Loucy (cell line): ENCODE measurements at regions not wholly inside any gene's neighbourhood (a gene's known extent, or its start where the extent isn't known, plus 50 kb on each side); places are given as distances from the start of the nearest gene placed in this dataset.

Source experiments
- H2AFZ ChIP-seq: fragments of 200-600 bp; sonication (generic); 2 replicates; pipeline ENCODE4 v1.6.0; 2016; ENCODE audit warnings: antibody characterized with exemption, mild to moderate bottlenecking, low read length, moderate library complexity
- H3F3A ChIP-seq: fragments of 200-600 bp; 2 replicates; pipeline ENCODE4 v1.6.0; 2016; ENCODE audit warnings: antibody characterized with exemption, low read depth, mild to moderate bottlenecking
- H3K27me3 ChIP-seq: fragments of 200-600 bp; sonication (generic); 2 replicates; pipeline ENCODE4 v1.6.1; 2014; ENCODE audit warnings: low read length, mild to moderate bottlenecking; ENCODE audit not compliant: insufficient read depth, poor library complexity, severe bottlenecking
- H3K36me3 ChIP-seq: fragments of 200-600 bp; sonication (generic); 2 replicates; pipeline ENCODE4 v1.6.1; 2016; ENCODE audit warnings: low read length; ENCODE audit not compliant: insufficient read depth
- H3K4me1 ChIP-seq: fragments of 200-600 bp; sonication (generic); 2 replicates; pipeline ENCODE4 v1.5.1; 2014; ENCODE audit warnings: low read length, mild to moderate bottlenecking; ENCODE audit not compliant: insufficient read depth, poor library complexity, severe bottlenecking
- H3K4me2 ChIP-seq: fragments of 200-600 bp; sonication (generic); 2 replicates; pipeline ENCODE4 v1.6.0; 2014; ENCODE audit warnings: antibody characterized with exemption, low read length, low read depth, mild to moderate bottlenecking; ENCODE audit not compliant: poor library complexity, severe bottlenecking
- H3K4me3 ChIP-seq: fragments of 200-600 bp; sonication (generic); 2 replicates; pipeline ENCODE4 v1.5.1; 2014; ENCODE audit warnings: low read length, mild to moderate bottlenecking, mixed read lengths; ENCODE audit not compliant: poor library complexity, severe bottlenecking
- H3K79me2 ChIP-seq: fragments of 200-600 bp; sonication (generic); 2 replicates; pipeline ENCODE4 v1.6.1; 2014; ENCODE audit warnings: low read length; ENCODE audit not compliant: insufficient read depth
- H3K9ac ChIP-seq: fragments of 200-600 bp; sonication (generic); 2 replicates; pipeline ENCODE4 v1.6.0; 2014; ENCODE audit warnings: mild to moderate bottlenecking, low read depth, low read length, moderate library complexity; ENCODE audit not compliant: poor library complexity, severe bottlenecking
- H3K9me2 ChIP-seq: fragments of 200-600 bp; sonication (generic); replicated peaks from 2 replicates; pipeline ENCODE4 v1.6.1; 2016; ENCODE audit warnings: low read depth, low read length, mixed read lengths
- H3K9me3 ChIP-seq: fragments of 200-600 bp; sonication (generic); 2 replicates; pipeline ENCODE4 v1.6.1; 2014; ENCODE audit warnings: mild to moderate bottlenecking, antibody characterized with exemption, low read length, low read depth; ENCODE audit not compliant: insufficient read depth
- H4K20me1 ChIP-seq: fragments of 200-600 bp; sonication (generic); 2 replicates; pipeline ENCODE4 v1.6.0; 2014; ENCODE audit warnings: antibody characterized with exemption, low read length, mild to moderate bottlenecking; ENCODE audit not compliant: insufficient read depth, poor library complexity, severe bottlenecking
- EZH2phosphoT487 ChIP-seq: fragments of 200-600 bp; IDR thresholded peaks from 2 replicates; pipeline ENCODE4 v1.6.1; 2018; ENCODE audit warnings: antibody characterized with exemption, mild to moderate bottlenecking, moderate library complexity, borderline replicate concordance
- TF ChIP-seq, protein P1 (sequence below): fragments of 200-600 bp; sonication (generic); conservative IDR thresholded peaks from 2 replicates; pipeline ENCODE4 v1.5.1; 2014; ENCODE audit warnings: mild to moderate bottlenecking, antibody characterized with exemption, low read length

DNA sequence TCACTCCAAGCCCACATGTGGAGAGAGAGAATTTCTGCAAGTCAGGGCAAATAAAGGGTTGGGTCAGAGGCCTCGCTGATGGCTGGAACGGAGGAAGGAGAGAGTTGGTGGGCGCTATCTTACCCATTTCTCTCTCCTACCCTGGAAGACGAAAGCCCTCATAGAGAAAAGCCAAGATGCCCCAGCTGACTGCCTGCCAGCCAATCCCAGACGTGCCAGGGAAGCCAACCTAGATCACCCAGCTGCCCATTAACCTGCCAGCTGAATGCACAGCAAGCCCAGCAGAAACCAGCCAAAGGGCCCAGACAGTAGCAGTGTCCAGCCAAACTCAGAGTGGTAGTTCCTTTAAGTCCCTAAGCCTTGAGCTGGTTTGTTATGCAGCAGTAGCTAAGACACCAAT, 167.0 kb upstream of the ZNF507 start:
- Histone ChIP-seq H3K4me1 (no peaks in the 10 kb centered on the region), H2AFZ (no peak overlapping the region)

DNA sequence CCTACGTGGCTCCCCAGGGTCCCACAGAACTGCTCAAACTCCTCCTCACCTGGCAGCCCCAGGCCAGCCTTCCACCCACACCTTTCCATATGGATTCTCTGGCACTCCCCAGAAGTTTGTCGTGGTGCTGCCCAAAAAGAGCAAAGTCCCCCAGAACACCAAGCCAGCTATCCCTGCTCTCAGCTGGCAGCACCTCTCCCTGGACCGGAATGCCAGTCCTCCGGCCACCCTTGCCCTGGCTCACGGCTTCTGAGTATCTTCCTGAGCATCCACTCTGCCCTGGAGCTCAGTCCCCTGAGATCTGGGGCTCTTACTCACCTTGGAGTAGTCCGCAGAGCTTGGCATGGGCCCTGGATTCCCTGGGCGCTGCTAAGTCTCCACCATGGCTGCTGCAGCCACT, 166.5 kb upstream of the ZNF507 start:
- Histone ChIP-seq H3K27me3 (no peaks in the 10 kb centered on the region), H3K36me3 (no peaks in the 10 kb centered on the region), H3K4me2 (no peak overlapping the region), H3K9ac (no peak overlapping the region), H3K4me3 (no peak overlapping the region), H3K9me3 (no peaks in the 10 kb centered on the region; the same call in 1 of the 2 replicates), H3K4me1 (no peaks in the 10 kb centered on the region), H3K9me2 (no peaks in the 10 kb centered on the region), H2AFZ (no peak overlapping the region), H3K79me2 (no peaks in the 10 kb centered on the region), H3F3A (no peaks in the 10 kb centered on the region), H4K20me1 (no peaks in the 10 kb centered on the region)
- TF ChIP-seq, protein P1, sequence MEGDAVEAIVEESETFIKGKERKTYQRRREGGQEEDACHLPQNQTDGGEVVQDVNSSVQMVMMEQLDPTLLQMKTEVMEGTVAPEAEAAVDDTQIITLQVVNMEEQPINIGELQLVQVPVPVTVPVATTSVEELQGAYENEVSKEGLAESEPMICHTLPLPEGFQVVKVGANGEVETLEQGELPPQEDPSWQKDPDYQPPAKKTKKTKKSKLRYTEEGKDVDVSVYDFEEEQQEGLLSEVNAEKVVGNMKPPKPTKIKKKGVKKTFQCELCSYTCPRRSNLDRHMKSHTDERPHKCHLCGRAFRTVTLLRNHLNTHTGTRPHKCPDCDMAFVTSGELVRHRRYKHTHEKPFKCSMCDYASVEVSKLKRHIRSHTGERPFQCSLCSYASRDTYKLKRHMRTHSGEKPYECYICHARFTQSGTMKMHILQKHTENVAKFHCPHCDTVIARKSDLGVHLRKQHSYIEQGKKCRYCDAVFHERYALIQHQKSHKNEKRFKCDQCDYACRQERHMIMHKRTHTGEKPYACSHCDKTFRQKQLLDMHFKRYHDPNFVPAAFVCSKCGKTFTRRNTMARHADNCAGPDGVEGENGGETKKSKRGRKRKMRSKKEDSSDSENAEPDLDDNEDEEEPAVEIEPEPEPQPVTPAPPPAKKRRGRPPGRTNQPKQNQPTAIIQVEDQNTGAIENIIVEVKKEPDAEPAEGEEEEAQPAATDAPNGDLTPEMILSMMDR: no peak
- no peak for TF ChIP-seq EZH2phosphoT487

More for the DNA sequence above, 167.0 kb upstream of the ZNF507 start:
- no peak for TF ChIP-seq EZH2phosphoT487
- TF ChIP-seq, protein P1: no peak
- Histone ChIP-seq H3F3A (no peaks in the 10 kb centered on the region), H3K9me3 (no peaks in the 10 kb centered on the region; the same call in 1 of the 2 replicates), H3K4me2 (no peak overlapping the region), H3K9ac (no peak overlapping the region), H3K36me3 (no peaks in the 10 kb centered on the region), H3K9me2 (no peaks in the 10 kb centered on the region), H4K20me1 (no peaks in the 10 kb centered on the region), H3K4me3 (no peak overlapping the region), H3K79me2 (no peaks in the 10 kb centered on the region), H3K27me3 (no peaks in the 10 kb centered on the region)

DNA sequence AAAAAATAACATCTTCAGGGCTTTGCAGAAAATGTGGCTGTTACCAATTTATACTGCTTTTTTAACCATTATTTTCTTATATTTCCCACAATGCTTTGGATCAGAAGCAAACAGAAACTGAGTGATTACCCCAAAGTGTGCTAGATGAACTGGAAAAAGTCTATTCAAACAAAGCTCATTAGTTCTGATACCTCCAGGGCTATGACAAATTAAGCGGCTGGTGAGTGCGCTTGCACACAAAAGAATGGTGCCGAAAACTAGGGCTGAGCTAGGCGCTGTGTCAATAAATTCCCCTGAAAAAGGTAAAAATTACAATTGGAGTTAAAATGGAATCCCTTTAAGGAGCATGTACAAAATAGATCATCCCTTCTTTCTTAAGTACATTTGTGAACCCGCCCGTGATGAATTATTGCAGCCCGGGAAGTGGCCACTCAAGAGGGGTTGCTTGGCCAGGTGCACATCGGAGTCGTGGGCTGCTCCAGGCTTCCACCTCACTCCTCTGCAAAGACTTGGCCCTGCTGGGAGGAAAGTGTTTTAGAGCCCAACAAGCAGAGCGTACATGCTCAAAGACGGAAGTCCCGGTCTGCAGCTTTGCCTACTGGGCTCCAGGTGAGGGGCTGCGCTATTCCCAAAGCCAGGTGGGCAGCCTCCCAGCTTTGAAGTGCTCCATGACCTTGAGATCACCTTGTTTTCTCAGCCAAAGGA, 164.0 kb upstream of the ZNF507 start:
- H3K9me3 ChIP-seq: no peaks in the 10 kb centered on the region; the same call in 1 of the 2 replicates
- no peaks in the 10 kb centered on the region for H4K20me1 ChIP-seq
- H2AFZ ChIP-seq: no peak overlapping the region
- no peaks in the 10 kb centered on the region for H3K9me2 ChIP-seq
- H3K4me2 ChIP-seq: no peak overlapping the region
- H3K9ac ChIP-seq: no peak overlapping the region
- no peaks in the 10 kb centered on the region for H3K36me3 ChIP-seq
- H3K79me2 ChIP-seq: no peaks in the 10 kb centered on the region
- H3K4me3 ChIP-seq: no peak overlapping the region
- no peak for TF ChIP-seq EZH2phosphoT487
- TF ChIP-seq, protein P1: no peak
- H3K4me1 ChIP-seq: no peaks in the 10 kb centered on the region
- no peaks in the 10 kb centered on the region for H3F3A ChIP-seq
- no peaks in the 10 kb centered on the region for H3K27me3 ChIP-seq
